IPS-18a (cell line): ENCODE measurements at regions not wholly inside any gene's neighbourhood (a gene's known extent, or its start where the extent isn't known, plus 50 kb on each side); places are given as distances from the start of the nearest gene placed in this dataset.

Source experiments
- H3K27ac ChIP-seq: one replicate; pipeline ENCODE4 v1.5.1; 2013; ENCODE audit warnings: low read length
- H3K27me3 ChIP-seq: one replicate; pipeline ENCODE4 v1.6.1; 2013; ENCODE audit warnings: mild to moderate bottlenecking, low read length; ENCODE audit not compliant: control insufficient read depth, insufficient read depth
- H3K36me3 ChIP-seq: one replicate; pipeline ENCODE4 v1.6.1; 2013; ENCODE audit warnings: low read depth, low read length; ENCODE audit not compliant: control insufficient read depth
- H3K4me1 ChIP-seq: one replicate; pipeline ENCODE4 v1.6.1; 2013; ENCODE audit warnings: low read depth, low read length; ENCODE audit not compliant: control insufficient read depth
- H3K4me3 ChIP-seq: one replicate; pipeline ENCODE4 v1.5.1; 2013; ENCODE audit warnings: low read length
- H3K9ac ChIP-seq: one replicate; pipeline ENCODE4 v1.6.1; 2013; ENCODE audit warnings: mild to moderate bottlenecking, low read length, moderate library complexity
- H3K9me3 ChIP-seq: one replicate; pipeline ENCODE4 v1.6.1; 2013; ENCODE audit warnings: low read depth, low read length; ENCODE audit not compliant: control insufficient read depth

GRCh38 chr15:69929905-69930630 is 167.6 kb downstream of the TLE3 start:
- Histone ChIP-seq H3K4me1 (no peaks in the 10 kb centered on the region), H3K9me3 (peaks cover 2% of the 10 kb centered on the region), H3K9ac (no peak overlapping the region), H3K4me3 (no peak overlapping the region), H3K27ac (no peak overlapping the region), H3K36me3 (no peaks in the 10 kb centered on the region), H3K27me3 (no peaks in the 10 kb centered on the region)

DNA sequence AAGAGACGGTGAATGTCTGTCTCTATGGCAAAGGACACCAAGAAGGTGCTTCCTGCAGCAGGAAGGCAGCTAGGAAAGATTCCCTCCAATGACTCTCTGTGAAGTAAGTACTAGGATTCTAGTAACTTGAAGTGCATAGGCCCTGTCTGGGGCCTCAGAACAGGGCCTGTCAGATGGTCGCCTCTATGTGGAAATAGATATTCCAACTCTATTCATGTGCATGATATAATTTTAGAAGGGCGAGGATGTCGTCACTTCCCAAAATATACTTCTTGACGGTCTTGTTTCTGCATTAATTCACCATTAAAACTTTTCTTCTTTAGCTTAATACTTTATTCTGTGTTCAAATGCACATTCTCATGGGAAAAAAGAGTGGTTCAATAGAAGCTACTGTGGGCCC is 167.0 kb downstream of the TLE3 start:
- no peaks in the 10 kb centered on the region for H3K4me1 ChIP-seq
- no peaks in the 10 kb centered on the region for H3K36me3 ChIP-seq
- H3K9ac ChIP-seq: no peak overlapping the region
- no peaks in the 10 kb centered on the region for H3K9me3 ChIP-seq
- H3K27ac ChIP-seq: no peak overlapping the region
- no peak overlapping the region for H3K4me3 ChIP-seq
- no peaks in the 10 kb centered on the region for H3K27me3 ChIP-seq

DNA sequence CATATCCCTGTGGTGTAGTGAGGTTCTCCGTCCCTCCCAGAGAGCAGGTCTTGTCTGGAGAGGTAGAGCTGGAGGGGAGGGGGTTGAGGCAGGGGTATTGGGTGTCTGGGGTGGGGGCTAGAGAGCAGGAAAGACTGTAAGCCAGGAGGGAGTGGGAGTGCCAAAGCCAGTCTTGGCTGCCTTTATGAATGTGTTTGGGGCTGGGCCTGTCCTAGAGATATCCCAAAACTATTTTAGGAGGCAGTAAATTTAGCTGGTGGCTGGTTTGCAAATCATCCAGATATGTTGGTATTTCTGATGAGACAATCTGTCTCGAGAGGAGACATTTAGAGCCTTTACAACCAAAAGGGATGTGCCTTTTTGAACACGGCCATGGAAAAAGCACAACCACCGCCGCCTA is 166.6 kb downstream of the TLE3 start:
- no peaks in the 10 kb centered on the region for H3K36me3 ChIP-seq
- H3K9me3 ChIP-seq: no peaks in the 10 kb centered on the region
- H3K4me1 ChIP-seq: no peaks in the 10 kb centered on the region
- H3K27me3 ChIP-seq: no peaks in the 10 kb centered on the region
- no peak overlapping the region for H3K27ac ChIP-seq
- no peak overlapping the region for H3K4me3 ChIP-seq
- H3K9ac ChIP-seq: no peak overlapping the region

- H3K27ac ChIP-seq: no peak overlapping the region
- H3K9ac ChIP-seq: no peak overlapping the region
- H3K4me1 ChIP-seq: peaks cover 3% of the 10 kb centered on the region
- no peak overlapping the region for H3K4me3 ChIP-seq
- H3K36me3 ChIP-seq: no peaks in the 10 kb centered on the region
- H3K9me3 ChIP-seq: no peaks in the 10 kb centered on the region
- no peaks in the 10 kb centered on the region for H3K27me3 ChIP-seq
Observed at GRCh38 chr15:69934607-69935006, 163.1 kb downstream of the TLE3 start.

DNA sequence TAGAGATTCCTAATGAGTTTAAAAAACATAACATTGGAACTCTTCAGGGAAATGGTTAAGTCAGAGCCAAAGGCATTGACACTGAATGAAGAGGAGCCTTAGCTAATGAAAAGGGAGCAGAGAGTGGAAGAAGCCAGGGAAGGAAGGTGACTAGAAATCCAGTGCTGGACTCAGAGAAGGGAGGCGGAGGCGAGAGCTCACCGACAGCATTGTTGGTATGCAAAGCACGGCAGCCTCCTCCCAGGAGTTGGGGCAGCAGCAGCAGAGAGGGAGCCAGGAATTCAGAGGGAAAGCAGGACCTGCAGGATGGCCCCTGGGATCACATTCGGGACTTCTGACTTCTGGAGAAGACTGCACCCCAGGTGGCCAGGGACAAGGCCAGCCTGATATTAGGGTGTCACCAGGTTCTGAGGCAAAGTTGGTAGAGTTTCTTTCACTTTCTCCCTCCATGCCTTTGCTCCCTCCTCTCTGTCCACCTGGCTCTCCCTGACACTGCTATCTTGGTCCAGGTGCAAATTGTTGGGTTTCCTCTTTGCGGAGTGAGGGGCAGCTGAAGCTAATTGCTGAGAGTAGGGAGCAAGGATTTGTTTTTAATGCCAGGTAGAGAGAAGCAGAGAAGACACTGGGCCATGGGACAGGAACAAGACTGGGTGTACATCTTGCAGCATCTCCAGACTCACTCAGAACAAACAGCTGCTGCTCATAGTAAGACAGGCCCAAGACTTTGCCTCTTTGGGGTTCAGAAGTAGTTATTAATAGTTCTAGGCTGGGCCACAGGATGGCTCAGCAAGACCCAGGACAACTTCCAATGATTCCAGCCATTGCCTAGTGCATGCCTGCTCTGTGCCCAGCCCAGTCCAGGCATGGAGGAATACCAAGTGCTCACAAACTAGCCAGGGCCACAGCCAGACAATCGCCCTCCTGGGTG is 157.9 kb downstream of the TLE3 start:
- H3K4me1 ChIP-seq: peaks cover 7% of the 10 kb centered on the region
- H3K27ac ChIP-seq: no peak overlapping the region
- H3K9ac ChIP-seq: no peak overlapping the region
- H3K9me3 ChIP-seq: no peaks in the 10 kb centered on the region
- no peaks in the 10 kb centered on the region for H3K36me3 ChIP-seq
- no peaks in the 10 kb centered on the region for H3K27me3 ChIP-seq
- no peak overlapping the region for H3K4me3 ChIP-seq

- Histone ChIP-seq H3K9me3 (no peaks in the 10 kb centered on the region), H3K27me3 (no peaks in the 10 kb centered on the region), H3K36me3 (no peaks in the 10 kb centered on the region), H3K4me1 (peaks cover 7% of the 10 kb centered on the region), H3K9ac (no peak overlapping the region), H3K4me3 (no peak overlapping the region), H3K27ac (no peak overlapping the region)
Observed at GRCh38 chr15:69940441-69941300, 157.0 kb downstream of the TLE3 start.

- Histone ChIP-seq H3K4me3 (no peak overlapping the region), H3K9me3 (no peaks in the 10 kb centered on the region), H3K36me3 (no peaks in the 10 kb centered on the region), H3K4me1 (peaks cover 7% of the 10 kb centered on the region), H3K9ac (no peak overlapping the region), H3K27me3 (no peaks in the 10 kb centered on the region), H3K27ac (no peak overlapping the region)
Observed at GRCh38 chr15:69941301-69941605, 156.5 kb downstream of the TLE3 start.

GRCh38 chr15:69941706-69942495 is 155.8 kb downstream of the TLE3 start:
- H3K27ac ChIP-seq: no peak overlapping the region
- H3K9me3 ChIP-seq: no peaks in the 10 kb centered on the region
- no peak overlapping the region for H3K4me3 ChIP-seq
- no peak overlapping the region for H3K9ac ChIP-seq
- no peaks in the 10 kb centered on the region for H3K27me3 ChIP-seq
- peaks cover 7% of the 10 kb centered on the region for H3K4me1 ChIP-seq
- no peaks in the 10 kb centered on the region for H3K36me3 ChIP-seq

DNA sequence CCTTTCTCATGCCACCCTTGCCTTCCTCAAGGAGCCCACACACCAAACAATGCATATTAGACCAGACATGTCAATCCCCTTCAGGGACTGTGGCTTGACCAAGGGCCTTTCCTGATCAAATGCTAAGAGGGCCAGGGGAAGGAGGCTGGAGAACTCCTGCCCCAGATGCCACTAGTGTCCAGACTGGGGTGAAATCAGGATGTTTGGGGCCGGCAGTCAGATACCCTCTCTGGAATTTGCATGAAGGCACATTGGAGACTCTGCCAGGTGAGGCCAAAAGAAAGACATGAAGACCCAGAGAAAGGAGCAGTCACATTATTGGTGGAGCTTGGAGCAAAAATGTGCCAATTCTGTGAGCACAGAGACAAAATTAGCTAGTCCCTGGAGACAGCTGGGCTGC is 154.1 kb downstream of the TLE3 start:
- H3K4me1 ChIP-seq: peaks cover 7% of the 10 kb centered on the region
- no peaks in the 10 kb centered on the region for H3K9me3 ChIP-seq
- H3K27ac ChIP-seq: no peak overlapping the region
- H3K4me3 ChIP-seq: no peak overlapping the region
- H3K9ac ChIP-seq: no peak overlapping the region
- H3K27me3 ChIP-seq: no peaks in the 10 kb centered on the region
- no peaks in the 10 kb centered on the region for H3K36me3 ChIP-seq

DNA sequence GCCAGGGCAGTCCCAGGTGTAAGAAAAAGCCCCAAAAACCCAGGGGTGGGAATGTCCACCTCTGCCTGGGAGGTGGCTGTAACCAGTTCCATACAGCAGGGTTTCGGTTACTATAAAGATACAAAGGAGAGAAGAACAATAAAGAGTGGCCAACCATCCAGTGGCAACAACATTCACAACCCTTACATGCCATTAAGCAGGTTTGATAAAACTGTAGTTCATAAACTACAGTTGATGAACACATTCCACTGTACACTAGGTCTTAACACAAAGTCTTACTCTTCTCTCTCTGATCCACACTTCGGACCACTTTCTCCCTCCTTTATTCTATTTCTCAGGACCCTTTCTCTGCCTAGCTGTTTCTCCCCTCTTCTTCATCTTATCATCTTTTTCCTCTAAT is 152.0 kb downstream of the TLE3 start:
- H3K4me1 ChIP-seq: no peaks in the 10 kb centered on the region
- no peak overlapping the region for H3K27ac ChIP-seq
- no peak overlapping the region for H3K4me3 ChIP-seq
- H3K9ac ChIP-seq: no peak overlapping the region
- H3K27me3 ChIP-seq: no peaks in the 10 kb centered on the region
- H3K36me3 ChIP-seq: no peaks in the 10 kb centered on the region
- H3K9me3 ChIP-seq: no peaks in the 10 kb centered on the region

DNA sequence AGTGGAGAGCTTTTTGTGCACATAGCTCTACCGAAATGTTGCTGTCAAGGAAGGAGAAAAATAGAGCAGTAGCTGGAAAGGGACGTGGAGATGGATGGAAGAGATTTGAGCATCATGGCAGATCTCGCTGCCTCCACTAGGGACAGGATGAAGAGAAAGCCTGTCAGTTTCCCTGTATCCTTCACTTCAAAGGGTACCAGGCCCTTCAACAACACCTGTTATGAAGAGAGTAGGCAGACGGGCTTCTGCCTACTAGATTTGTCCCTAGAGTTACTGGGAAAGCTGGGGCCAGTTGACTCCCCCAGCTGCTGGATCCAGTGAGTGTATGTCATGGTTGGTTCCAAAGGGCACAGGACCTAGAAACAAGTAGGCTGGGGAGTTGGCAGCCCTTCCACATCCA is 150.8 kb downstream of the TLE3 start:
- Histone ChIP-seq H3K9ac (no peak overlapping the region), H3K4me3 (no peak overlapping the region), H3K36me3 (no peaks in the 10 kb centered on the region), H3K9me3 (no peaks in the 10 kb centered on the region), H3K4me1 (no peaks in the 10 kb centered on the region), H3K27ac (no peak overlapping the region), H3K27me3 (no peaks in the 10 kb centered on the region)
